UCSD-AML1 (cell line): ENCODE measurements at regions not wholly inside any gene's neighbourhood (a gene's known extent, or its start where the extent isn't known, plus 50 kb on each side); places are given as distances from the start of the nearest gene placed in this dataset.

Experiments
- DNase-seq: peaks from one replicate; lab custom pipeline; 2025; ENCODE audit not compliant: unreplicated experiment; lab: John Stamatoyannopoulos, UW

DNA sequence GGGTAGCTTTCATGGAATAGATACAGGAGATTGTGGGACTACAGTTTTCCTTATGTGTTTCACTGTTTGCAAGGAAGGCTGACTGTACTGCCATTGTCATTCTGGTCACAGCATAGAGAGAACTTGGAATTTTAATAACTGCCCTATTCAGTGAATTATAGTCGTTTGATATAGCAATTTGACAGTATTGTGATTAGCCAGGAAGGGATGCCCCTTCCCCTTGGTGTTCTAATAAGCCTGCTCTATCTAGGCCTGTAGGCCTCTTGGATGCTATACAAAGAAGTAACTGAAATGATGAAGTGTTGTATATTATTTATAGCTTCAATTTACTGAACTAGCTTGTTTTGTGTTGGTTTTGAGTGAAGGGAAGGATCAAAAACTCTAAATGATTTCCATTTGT lies 528.6 kb upstream of the CDH2 start:
- DNase-seq, result no peak

DNA sequence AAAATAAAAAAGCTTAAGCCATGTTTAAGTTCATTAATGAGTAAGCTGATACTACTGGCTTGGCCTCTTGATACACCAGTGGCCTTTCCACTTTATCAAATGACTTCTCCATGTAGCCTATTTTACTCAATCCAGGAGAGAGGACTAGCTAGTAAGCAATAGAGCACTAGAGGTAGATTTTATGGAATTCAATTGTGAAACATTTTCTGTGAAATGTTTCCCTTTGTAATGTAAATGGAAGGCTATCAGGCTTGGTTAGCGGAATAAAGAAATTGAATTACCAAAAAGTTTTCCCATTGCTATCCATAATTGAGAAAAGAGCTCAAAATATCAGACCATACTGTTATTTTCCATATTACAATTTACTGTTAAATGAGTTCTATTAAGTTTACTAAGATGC lies 515.4 kb upstream of the CDH2 start:
- no peak for DNase-seq

DNA sequence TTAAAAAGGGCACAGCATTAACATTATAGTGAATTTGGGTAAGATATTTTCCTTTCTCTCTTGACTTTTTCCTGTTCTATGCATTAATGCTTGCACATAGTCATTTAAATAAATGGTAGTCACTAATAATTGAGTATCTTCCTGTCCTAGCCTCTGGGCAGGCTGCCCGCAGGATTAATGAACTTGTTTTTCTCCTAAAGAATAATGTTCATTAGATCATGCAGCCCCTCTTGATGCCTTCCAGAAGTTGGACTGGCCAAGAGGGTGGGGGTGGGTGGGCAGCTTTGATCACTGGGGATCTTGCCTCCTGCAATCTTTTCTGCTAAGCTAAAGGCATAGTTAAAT lies 514.5 kb upstream of the CDH2 start:
- DNase-seq, result no peak

DNA sequence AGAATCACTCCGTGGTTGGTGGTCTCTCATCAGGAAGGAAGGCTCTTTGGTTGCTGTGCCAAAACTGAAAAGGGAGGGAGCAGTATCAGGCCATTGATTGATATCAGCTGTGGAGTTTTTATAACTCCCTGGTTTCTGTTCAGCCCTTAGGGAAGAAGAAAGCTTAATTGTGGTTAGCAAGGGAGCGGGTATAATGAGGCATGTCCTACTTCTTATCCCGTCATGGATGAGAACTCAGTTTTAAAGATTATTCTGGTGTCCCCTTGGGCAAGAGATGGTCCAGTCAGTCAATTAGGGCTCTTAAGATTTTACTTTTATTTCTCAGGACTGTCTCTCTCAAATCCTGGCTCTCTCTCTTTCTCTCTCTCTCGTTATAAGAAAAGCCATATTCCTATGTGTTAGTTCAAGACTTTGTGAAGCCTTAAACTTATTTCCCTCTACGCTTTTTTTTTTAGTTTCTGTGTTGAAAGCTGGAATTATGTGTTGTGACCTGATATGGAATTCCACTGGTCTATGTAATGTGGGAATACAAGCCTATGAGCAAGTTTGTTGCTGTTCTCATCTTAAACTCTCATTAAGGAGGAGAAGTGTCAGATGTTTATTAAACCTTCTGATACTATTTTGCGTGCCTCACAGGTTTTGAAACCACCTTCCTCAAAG lies 514.0 kb upstream of the CDH2 start:
- DNase-seq, result no peak

DNA sequence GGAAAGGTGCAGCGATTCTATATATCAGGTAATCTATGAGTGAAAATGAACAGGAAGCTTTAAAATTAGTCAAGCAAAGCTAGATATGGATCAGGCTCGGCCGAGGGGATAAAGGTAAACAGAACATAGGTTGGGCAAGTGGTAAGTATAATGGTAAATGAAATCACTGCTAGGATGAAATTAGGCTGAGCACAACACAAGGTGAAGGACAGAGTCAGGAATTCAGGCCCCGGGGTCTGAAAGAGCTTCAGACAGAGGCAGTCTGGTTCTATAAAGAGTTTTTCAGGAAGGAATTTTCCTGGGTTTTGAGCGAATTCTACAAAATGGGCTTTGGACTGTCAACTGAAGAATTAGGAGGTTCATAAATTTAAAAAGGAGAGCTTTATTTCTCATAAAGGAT lies 513.2 kb upstream of the CDH2 start:
- no peak for DNase-seq

DNA sequence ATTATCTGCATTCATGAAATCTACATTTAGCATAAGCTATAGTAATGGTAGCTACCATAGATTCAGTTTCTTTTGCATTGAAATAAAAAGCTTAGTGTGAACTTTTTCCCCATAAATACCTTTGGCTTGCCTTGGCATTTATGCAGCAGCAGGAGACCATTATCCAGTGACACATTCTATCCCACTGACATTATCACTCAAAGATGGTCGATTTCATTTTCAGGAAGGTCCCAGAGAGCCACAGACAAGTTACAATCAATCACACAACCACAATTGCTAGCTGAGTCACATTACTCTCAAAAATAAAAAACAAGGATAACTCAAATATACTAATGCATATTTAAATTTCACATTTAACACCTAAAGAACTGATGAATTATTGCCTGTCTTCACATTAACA lies 512.7 kb upstream of the CDH2 start:
- DNase-seq, result no peak

DNA sequence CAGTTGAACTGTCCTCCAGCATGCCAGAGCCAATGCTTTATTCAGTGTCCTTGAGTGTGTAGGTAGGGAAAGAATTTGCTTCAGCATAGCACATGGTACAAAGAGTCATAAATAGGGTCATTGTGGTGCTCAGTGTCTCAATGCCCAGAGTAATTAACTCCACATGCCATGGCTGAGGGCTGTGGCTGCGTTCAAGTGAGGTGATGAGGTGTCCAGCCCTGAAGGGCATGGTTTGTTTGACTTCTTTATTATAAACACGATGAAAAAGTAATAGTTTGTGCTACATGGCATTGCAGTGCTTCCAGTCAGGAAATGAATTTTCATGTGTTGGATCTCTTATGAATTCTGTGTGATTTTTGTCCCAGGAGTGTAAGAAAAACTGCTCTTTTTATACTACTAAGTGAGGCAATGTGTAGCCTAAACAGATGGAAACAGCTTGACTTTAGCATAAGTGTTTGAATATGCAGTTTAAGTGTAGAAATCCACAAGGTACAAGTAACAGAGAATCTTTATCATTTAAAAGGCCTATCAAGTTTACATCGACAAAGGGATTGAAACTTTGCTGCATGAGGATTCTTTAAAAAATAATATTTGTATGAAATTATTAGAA lies 507.9 kb upstream of the CDH2 start:
- no peak for DNase-seq

DNA sequence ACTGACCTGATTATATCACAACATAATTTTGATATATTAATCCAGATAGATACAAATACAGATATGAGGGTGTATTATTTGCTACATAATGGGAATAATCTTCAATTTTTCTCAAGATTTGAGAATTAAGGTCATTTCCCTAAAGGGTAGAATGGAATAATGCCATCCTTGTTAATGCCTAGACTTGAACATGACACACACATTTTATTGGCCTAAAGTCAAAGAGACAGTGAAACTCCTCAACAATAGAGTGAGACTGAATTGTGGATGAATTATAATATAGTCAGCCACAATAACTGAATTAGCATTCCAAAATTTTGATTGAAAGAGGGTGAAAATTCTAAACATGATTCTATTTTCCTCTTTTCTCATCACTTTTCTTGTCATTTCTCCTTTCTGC lies 506.0 kb upstream of the CDH2 start:
- DNase-seq, result no peak

DNA sequence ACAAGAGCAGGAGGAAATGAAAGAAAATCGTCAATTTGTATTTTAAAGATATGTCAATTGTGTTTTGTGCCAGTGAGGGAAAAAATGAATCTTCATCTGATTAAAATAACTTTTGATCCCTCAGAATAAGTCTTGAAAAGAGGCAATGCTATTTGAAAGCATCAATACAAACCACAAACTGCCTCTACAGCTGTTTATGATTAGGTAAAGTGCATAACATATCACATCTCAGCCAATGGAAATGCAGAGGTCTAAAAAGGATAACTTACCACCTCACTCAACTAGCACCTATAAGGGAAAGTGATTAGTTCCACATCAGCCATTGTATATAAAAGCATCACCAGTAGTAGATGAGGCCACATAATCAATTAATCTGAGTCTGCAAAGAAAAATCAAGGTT lies 492.2 kb upstream of the CDH2 start:
- no peak for DNase-seq

DNA sequence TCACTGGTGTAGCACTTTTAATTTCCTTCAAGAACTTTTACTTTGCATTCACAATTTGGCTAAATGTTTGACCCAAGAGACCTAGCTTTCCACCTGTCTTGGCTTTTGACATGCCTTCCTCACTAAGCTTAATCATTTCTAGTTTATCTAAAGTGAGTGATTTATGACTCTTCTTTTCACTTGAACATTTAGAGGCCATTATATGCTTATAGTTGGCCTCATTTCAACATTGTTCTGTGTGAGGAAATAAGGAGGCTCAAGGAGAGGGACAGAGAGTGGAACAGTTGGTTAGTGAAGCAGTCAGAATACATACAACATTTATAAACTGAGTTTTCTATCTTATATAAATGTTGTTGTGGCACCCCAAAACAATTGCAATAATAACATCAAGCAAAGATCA lies 489.3 kb upstream of the CDH2 start:
- no peak for DNase-seq

DNA sequence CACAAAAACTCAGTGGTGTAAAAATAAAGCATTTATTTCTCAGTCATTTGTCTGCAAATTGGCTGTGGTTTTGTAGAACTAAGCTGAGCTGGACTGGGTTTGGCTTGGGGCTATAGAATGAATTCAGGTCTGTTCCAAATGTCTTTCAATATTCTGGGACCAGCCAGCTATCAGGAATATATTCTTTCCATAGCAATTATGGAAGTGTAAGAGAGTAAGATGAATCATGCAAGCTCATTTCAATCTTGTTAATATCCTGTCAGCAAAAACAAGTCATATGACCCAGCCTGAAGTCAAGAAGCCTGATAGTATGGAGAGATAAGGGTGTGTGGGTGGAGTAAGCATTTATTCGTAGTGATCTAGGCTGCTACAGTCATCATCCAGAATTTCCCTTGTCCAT lies 481.0 kb upstream of the CDH2 start:
- DNase-seq, result no peak

DNA sequence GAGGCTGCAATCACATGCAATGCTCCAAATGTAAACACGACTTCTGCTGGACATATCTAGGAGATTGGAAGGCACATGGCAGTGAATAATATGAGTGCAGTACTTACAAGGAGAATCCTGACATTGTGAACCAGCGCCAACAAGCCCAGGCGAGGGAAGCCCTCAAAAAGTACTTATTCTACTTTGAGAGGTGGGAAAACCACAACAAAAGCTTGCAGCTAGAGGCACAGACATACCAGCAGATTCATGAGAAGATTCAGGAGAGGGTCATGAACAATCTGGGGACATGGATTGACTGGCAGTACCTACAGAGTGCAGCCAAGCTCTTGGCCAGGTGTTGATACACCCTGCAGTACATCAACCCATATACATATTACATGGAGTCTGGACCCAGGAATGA lies 475.7 kb upstream of the CDH2 start:
- DNase-seq, result no peak

DNA sequence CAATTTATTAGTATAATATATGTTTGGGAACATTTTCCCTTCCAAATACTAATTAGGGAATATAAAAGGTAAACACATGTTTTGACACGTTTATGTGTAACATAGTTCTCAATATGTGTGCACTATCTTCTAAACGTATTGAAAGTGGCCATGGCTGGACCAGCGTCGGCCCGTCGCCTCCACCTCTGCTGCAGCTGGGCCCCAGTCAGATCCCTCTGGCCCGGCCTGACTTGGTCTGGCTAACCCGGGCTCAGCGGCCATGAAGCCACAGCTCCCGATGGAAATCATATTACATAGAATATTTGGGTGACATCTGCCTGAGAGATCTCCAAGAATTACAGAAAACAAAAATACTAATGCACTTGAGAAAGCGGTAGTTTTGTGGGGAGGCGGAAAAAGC lies 474.4 kb upstream of the CDH2 start:
- DNase-seq, result no peak

DNA sequence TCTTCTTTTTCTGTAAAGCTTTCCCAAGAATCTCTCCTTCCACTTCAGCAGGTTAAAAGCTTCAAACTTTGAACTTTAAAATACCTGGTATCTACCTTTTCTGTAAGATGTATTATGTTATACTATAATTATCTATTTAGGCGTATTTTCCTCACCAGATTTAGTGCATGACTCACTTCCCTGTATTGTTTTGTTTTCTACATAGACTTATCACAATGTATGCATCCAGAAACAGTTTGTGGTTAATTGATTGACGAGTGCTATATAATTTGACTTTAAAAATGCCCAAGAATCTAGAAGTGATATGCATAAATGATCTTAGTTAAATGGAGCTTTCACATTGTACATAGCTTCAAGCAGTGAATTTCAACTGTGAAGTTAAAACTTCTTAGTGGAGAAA lies 473.9 kb upstream of the CDH2 start:
- DNase-seq, result no peak

DNA sequence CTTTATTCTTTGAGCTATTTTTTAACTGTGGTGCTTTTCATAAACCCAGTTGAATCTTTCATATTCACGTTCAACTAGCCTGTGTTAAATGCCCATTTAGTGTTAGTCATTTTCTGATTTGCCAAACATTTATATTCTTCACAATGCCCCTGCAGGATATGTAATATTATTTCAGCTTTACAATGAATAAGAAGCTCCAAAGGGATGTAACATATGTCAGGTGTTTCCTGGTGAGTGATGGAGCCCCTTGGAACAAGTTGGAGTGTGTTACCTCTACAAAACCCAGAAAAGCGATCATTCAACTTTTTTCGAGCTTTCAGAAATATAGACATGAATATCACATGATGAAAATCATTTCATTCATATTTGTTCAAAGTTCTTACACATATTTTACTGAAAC lies 471.0 kb upstream of the CDH2 start:
- DNase-seq, result no peak

DNA sequence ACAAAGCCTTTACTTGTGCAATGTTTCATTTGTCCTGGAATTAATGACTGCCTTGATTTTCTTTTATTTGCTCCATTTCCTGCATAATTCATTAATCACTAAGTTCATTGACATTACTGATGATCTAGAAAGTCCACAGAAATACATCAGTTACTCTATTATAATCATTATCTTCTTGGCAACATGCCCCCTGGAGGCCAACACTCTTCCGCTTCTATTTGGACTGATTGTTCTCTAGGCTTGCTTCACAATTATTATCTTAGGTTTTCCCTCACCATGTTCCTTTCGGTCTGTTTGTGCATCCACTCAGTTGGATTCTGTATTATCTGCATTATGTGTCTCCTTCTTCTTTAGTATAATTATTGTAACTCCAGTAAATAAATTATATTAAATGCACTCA lies 461.0 kb upstream of the CDH2 start:
- DNase-seq, result no peak

DNA sequence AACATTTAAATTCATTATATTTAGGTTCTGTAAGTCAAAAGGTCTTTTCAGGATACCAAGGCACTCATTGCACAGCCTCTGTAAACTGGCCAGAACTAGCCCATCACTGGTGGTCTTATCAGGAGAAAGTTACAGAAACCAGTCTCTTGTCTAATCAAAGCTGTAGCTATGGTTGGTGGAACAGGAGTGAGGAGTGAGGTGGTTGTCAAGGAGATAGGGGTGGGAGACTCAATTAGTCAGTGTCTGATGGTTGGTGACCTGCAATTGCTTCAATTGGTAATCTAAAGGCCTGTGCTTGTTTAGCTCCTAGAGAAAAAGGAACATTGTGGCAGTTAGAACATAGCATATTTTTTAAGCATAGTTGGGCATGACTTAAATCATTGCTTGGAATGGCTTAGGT lies 458.6 kb upstream of the CDH2 start:
- DNase-seq, result no peak

DNA sequence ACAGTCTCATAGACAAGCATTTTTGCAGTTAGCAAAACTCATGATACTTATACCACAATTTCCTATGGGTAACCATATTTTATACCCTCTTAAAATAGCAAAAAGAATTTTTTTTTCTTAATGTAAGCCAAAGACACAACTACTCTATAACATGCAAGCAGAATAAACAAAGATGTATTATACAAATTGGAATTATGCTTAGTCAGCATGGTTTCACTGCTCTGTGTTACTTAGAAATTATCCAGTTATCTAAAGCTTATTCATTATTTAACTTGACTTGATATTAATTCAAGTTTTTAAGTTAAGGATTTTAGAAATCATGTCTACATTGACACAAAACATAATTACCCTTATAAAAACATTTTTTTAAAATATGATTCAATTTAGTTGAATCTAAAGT lies 449.8 kb upstream of the CDH2 start:
- no peak for DNase-seq

DNA sequence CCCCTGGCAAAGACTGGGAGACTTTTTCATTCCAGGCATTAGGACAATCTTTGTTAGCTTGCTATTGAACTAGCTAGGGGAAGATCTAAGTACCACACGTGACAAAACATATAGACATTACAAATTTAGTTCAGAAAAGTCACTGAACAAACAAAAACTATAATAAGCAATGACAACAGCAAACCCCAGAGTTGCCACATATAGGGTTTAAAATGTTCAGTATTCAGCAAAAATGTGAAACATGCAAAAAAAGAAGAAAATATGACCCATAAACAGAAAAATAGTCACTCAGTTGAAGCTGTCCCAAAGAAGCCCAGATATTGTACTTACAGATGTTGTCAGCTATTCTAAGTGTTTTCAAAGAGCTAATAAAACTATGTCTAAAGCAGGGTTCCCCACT lies 431.1 kb upstream of the CDH2 start:
- no peak for DNase-seq

DNA sequence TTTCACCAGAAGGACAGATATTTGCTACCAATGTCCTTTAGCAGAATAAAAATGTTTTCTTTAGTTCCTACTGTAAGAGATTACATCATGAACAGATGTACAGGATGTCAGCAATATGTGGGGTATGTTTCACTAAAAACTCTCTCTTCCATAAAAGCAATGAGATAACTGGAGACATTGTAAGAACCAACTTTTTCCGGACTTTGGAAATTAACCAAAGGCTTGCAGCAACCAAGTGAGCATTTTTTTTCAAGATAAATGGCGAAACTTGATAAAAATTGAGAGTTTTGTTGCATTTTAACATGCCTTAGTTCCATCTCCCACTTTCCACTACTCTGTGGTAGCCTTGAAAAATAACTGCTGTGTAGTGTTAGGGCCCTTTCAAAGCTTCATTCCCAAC lies 429.8 kb upstream of the CDH2 start:
- no peak for DNase-seq

DNA sequence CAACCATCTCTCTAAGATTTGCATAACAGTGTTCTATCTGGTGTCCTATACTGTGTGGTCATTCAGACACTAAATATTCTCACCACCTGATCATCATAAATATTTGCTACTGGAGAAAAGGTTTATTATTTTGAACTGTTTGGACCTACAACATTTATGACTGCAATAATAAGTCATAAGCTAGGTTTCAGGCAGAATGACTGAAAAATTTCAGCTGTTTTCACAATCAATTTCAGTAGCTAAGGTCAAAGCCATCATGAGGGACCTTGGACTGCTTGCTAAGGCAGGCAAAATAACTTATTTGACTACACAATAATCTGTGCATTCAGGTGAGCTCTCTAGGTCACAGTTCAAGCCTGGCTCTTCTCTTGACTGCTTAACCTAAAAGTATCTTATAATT lies 425.5 kb upstream of the CDH2 start:
- no peak for DNase-seq

DNA sequence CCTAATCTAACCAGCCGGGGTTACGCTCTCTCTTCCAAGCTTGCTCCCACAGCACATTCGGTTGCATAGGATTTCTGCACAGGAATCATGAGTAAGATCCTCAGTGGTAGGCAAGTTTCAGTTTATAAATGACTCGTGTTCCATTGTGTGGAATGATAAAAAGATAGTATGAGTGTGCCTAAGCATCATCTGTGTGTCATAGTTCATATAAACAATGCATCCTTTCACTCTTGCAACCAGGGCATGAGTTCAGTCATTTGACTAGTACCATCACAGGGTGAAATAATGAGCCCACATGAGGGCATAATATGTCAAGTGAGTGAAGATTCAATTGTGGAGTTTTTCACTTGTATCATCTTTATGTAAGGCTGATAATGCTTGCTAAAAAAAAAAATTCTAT lies 417.1 kb upstream of the CDH2 start:
- DNase-seq, result no peak

DNA sequence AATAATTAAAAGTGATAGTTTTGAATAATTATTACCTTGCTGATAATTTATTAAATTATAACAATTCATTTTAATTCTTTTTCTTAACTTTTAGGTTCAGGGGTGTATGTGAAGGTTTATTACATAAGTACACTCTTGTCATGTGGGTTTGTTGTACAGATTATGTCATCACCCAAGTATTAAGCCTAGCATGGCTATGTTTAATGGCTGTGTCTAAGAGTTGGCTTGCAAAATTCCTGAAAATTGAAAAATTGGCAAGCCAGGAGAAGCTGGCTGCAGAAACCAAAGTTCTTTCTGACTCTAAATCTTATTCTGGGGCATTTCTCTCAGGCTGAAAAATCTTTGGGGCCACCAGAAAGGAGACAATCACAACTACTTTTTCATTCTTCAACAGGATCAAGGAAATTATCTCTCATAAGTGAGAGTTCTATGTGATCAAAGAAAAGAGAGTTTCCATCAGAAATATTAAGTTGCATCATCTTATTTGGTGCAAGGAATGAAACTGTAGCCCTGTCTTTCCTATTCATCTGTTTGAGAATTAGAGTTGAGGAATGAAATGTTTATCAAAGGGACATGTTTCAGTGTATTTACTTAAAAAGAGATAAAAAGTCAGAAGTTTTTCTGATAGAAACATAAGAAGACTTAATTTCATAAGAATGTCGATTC lies 412.1 kb upstream of the CDH2 start:
- DNase-seq, result no peak
